ENCODE measurements at regions not wholly inside any gene's neighbourhood (a gene's known extent, or its start where the extent isn't known, plus 50 kb on each side); places are given as distances from the start of the nearest gene placed in this dataset.

DNA sequence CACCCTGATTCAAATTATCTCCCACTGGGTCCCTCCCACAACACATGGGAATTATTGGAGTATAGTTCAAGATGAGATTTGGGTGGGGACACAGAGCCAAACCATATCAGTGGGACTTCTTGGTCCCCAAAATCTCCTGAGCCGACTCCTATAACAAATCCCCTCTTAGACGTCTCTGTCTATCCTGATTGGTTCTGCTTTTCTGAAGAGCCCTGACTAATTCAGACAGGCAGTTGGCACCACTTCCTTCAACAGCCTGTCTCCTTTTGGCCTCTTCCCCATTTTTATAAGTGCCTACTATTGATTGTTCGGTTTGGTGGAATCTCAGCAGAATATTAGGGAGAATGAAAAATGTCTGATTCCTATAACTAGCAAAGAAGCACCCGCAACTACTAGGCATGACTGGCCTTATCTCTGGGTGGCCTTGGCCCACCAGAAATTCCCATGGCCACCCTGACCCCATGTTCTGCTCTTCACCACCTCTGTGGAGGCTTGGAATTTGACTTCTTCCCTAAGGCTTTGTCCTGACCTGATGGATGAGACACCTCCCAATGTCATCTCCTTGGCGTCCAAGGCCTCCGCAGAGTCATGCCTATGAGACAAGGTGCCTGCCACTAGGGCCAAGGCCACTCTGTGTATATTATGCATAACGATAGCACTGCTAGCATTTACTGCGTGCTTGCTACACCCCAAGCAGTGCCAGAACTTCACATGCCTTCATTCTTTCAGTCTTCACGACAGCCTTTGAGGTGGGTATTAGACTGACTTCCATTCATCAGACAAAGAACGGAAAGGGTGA is 218.9 kb upstream of the COPS8 start (continued):
- TF ChIP-seq CHD7 (IDR thresholded peaks at IDR 0.05; ENCODE audit: insufficient replicate concordance, low read length), result no peak

Measured in H1 (cell line).